Endothelial cell (in vitro differentiated cells): ENCODE measurements at regions not wholly inside any gene's neighbourhood (a gene's known extent, or its start where the extent isn't known, plus 50 kb on each side); places are given as distances from the start of the nearest gene placed in this dataset.

Source experiments
- DNase-seq: peaks from one replicate; pipeline ENCODE4 v3.0.0; 2021; ENCODE audit warnings: low spot score
- H3K27ac Mint-ChIP-seq: one replicate; pipeline ENCODE4 v1.8.0; 2021; ENCODE audit warnings: mixed read lengths, inconsistent platforms; ENCODE audit not compliant: unreplicated experiment
- H3K27me3 Mint-ChIP-seq: one replicate; pipeline ENCODE4 v1.8.0; 2021; ENCODE audit warnings: mild to moderate bottlenecking, moderate library complexity, mixed read lengths, inconsistent platforms; ENCODE audit not compliant: unreplicated experiment
- H3K36me3 Mint-ChIP-seq: one replicate; pipeline ENCODE4 v1.8.0; 2021; ENCODE audit warnings: mild to moderate bottlenecking, low read depth, mixed read lengths, inconsistent platforms; ENCODE audit not compliant: unreplicated experiment
- H3K4me1 Mint-ChIP-seq: one replicate; pipeline ENCODE4 v1.8.0; 2021; ENCODE audit warnings: mild to moderate bottlenecking, mixed read lengths, inconsistent platforms; ENCODE audit not compliant: unreplicated experiment
- H3K4me3 Mint-ChIP-seq: one replicate; pipeline ENCODE4 v1.8.0; 2021; ENCODE audit warnings: mild to moderate bottlenecking, mixed read lengths, inconsistent platforms; ENCODE audit not compliant: unreplicated experiment
- H3K9me3 Mint-ChIP-seq: one replicate; pipeline ENCODE4 v1.8.0; 2021; ENCODE audit warnings: mixed read lengths, inconsistent platforms; ENCODE audit not compliant: unreplicated experiment
- TF ChIP-seq, protein P1 (sequence below): fragments of 200-600 bp; sonication (generic); IDR thresholded peaks from one replicate; pipeline ENCODE4 v1.5.0; 2021; ENCODE audit warnings: antibody characterized with exemption; ENCODE audit not compliant: unreplicated experiment

DNA sequence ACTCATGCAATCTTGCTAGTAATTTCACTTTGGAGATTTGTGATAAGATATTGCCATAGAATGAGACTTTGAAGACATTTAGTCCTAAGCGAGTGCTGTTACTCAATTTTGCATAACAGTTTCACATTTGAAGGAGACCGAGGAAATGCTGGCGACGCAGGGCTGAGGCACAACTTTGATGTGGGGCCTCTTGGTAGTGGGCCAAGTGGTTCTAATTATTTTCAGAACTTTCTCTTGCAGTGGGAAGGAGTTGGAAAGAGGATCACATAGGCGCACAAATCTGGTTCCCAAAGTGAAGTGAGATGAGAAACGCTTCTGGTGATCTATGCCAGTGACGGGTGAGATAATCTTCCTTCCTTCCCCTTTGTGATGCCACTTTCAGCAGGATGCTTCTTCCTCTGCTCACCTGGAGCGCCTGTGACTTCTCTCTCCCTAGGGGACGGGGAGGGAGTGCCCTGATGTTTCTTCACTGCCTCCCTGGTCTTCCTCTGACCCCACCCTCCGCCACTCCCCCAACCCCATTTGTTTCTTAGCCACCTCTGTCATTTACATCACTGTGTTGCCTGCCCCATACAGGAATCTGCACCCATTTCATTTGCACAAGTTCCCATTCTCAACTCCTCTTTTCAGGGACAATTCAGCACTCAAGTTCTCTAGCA lies 138.9 kb upstream of the MID1 start:
- H3K4me1 Mint-ChIP-seq: peaks cover 3% of the 10 kb centered on the region
- no peaks in the 10 kb centered on the region for H3K9me3 Mint-ChIP-seq
- no peaks in the 10 kb centered on the region for H3K27me3 Mint-ChIP-seq
- no peak for DNase-seq
- H3K27ac Mint-ChIP-seq: no peak overlapping the region
- H3K36me3 Mint-ChIP-seq: no peaks in the 10 kb centered on the region
- TF ChIP-seq, protein P1, sequence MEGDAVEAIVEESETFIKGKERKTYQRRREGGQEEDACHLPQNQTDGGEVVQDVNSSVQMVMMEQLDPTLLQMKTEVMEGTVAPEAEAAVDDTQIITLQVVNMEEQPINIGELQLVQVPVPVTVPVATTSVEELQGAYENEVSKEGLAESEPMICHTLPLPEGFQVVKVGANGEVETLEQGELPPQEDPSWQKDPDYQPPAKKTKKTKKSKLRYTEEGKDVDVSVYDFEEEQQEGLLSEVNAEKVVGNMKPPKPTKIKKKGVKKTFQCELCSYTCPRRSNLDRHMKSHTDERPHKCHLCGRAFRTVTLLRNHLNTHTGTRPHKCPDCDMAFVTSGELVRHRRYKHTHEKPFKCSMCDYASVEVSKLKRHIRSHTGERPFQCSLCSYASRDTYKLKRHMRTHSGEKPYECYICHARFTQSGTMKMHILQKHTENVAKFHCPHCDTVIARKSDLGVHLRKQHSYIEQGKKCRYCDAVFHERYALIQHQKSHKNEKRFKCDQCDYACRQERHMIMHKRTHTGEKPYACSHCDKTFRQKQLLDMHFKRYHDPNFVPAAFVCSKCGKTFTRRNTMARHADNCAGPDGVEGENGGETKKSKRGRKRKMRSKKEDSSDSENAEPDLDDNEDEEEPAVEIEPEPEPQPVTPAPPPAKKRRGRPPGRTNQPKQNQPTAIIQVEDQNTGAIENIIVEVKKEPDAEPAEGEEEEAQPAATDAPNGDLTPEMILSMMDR: no peak
- H3K4me3 Mint-ChIP-seq: no peak overlapping the region

DNA sequence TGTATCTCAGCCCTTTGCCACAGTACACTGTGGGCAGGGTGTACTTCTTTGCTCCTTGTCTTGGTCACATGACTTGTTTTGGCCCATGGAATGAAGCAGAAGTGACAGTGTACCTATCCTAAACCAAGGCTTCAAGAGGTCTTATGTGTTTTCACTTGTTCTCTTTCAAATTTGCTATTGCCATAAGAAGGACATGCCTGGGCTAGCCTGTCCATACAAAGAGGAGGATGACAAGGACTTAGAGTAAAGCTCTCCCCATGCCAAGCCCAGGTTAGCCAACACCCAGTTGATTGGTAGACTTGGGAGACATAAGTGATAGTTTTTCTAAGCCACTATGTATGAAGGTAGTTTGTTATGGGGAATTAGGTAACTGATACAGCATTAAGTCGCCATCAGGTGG lies 141.1 kb upstream of the MID1 start:
- H3K36me3 Mint-ChIP-seq: no peaks in the 10 kb centered on the region
- H3K4me1 Mint-ChIP-seq: no peaks in the 10 kb centered on the region

DNA sequence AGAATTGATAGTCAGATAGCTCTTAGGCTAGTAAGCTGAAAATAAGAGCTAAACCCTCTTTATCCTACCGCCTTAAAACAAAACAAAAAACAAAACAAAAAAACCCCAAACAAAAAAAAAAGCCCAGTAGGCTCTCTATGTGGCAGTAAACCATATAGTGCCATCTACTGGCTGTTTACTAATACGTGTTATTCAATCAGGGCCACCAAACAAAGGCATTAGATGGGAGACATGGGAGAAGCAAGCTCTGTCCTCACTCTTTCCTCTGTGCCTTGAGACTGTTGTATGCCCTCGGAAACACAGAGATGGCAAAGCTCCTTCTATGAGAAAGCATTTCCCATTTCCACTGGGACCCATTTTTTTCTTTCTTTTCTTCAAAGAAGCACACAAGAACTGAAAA lies 148.8 kb upstream of the MID1 start:
- Mint-ChIP-seq H3K4me1 (no peaks in the 10 kb centered on the region), H3K27me3 (peaks cover 1% of the 10 kb centered on the region), H3K4me3 (no peak overlapping the region), H3K36me3 (no peaks in the 10 kb centered on the region), H3K9me3 (no peaks in the 10 kb centered on the region), H3K27ac (no peak overlapping the region)
- no peak for DNase-seq
- TF ChIP-seq, protein P1: no peak

More for the DNA sequence above, 141.1 kb upstream of the MID1 start:
- no peaks in the 10 kb centered on the region for H3K9me3 Mint-ChIP-seq
- no peak overlapping the region for H3K4me3 Mint-ChIP-seq
- no peak for DNase-seq
- H3K27ac Mint-ChIP-seq: no peak overlapping the region
- H3K27me3 Mint-ChIP-seq: peaks cover 1% of the 10 kb centered on the region
- TF ChIP-seq, protein P1: no peak

DNA sequence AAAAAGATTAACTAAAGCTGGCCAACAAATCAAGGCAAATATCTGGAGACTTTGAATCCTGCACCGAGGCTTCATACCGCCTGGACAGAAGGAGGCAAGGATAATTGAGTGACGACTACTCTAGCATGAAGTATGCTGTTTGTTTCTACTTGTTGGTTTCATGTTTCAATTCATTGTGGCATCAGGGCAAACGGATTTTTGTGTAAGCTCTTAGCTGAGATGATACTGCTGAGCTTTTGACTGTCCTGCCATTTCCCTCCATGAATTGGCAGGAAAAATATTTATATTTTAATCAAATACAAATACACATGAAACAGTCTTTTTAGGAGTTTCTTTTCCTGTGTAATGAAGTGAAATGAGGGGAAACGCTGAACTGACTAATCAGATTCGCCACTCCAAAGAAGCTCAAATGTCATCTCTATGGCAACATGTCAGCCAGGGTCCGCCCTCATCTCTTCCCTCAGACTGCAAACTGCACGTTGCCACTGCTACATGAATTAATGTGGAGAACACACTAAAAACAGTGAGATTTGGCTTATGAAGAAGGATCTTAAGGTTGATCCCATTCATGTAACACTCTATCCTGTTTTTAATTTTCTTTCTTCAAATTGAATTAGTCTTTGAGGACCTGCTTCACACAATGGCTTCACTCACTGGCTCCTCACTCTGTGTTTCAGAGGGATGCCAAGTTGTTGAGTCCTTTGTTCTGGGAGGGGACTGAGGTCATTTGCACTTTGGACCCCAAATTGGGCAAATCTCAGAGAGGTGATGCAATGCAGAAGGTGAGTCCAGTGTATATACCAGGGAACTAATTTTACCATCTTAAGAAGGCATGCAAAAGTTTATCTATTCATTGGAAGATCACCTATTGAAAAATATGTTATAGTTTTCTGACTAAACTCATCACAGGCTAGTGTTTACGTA lies 149.6 kb upstream of the MID1 start:
- Mint-ChIP-seq H3K4me1 (no peaks in the 10 kb centered on the region), H3K9me3 (no peaks in the 10 kb centered on the region), H3K36me3 (no peaks in the 10 kb centered on the region), H3K4me3 (no peak overlapping the region), H3K27ac (no peak overlapping the region), H3K27me3 (peaks cover 1% of the 10 kb centered on the region)
- TF ChIP-seq, protein P1: no peak
- no peak for DNase-seq

DNA sequence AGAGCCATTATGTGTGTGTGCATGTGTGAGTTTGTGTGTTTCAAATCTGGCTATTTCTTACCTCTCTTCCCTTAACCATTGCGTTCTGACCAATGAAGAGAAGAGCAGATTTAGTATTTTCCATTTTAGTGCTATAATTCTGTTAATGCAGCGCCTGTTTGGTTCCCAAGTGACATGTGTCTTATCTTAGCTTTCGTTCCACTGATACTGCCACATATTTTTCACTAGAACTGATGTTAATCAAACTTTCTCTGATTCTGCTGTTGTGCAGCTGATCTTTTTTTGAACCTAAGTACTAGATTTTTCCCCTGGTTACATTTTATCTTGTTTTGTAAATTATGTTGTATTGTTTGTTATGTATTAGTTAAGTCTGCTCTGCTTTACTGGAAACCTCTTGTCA lies 152.9 kb upstream of the MID1 start:
- Mint-ChIP-seq H3K27me3 (peaks cover 1% of the 10 kb centered on the region), H3K4me1 (no peaks in the 10 kb centered on the region), H3K36me3 (no peaks in the 10 kb centered on the region), H3K4me3 (no peak overlapping the region), H3K9me3 (no peaks in the 10 kb centered on the region), H3K27ac (no peak overlapping the region)
- DNase-seq: no peak
- TF ChIP-seq, protein P1: no peak
